GM04504 (cell line): ENCODE measurements at regions not wholly inside any gene's neighbourhood (a gene's known extent, or its start where the extent isn't known, plus 50 kb on each side); places are given as distances from the start of the nearest gene placed in this dataset.

ENCODE experiments used
- DNase-seq: peaks from one replicate; pipeline ENCODE4 v3.0.0-alpha.2; 2012; ENCODE audit warnings: low read depth

DNA sequence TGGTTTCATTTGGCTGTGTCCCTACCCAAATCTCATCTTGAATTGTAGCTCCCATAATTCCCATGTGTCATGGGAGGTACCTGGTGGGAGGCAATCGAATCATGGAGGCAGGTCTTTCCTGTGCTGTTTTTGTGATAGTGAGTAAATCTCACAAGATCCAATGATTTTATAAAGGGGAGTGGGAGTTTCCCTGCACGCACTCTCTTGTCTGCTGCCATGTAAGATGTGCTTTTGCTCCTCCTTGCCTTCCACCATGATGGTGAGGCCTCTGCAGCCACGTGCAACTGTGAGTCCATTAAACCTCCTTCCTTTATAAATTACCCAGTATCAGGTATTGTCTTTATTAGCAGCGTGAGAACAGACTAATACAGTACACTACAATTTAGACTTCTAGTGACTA is 67.5 kb upstream of the LINC01488 start:
- DNase-seq, result no peak

DNA sequence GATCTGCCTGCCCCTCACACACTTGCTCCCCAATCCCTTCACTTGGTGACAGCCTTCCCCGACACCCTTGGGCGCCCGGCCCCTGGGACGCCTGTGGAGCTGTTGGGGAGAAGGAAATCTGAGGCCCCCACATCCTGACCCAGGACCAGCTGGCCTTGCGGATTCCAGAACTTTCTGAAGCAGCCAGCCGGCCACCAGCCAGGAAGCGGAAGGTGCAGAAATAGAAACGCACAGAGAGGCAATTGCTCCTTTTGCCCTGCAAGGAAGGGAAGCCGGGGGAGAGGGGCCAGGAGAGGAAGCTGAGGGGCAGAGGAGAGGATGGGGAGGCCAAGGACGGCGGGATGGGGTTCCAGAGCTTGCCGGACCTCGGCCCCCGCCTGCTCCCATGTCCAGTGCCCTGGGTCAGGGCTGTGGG is 66.7 kb upstream of the LINC01488 start:
- no peak for DNase-seq

GRCh38 chr11:69415411-69416142 is 65.9 kb upstream of the LINC01488 start:
- DNase-seq, result no peak

- no peak for DNase-seq
Observed at GRCh38 chr11:69416143-69416515, 65.3 kb upstream of the LINC01488 start.

GRCh38 chr11:69416762-69417698 is 64.4 kb upstream of the LINC01488 start:
- DNase-seq, result no peak

GRCh38 chr11:69417699-69418085 is 63.8 kb upstream of the LINC01488 start:
- no peak for DNase-seq

DNA sequence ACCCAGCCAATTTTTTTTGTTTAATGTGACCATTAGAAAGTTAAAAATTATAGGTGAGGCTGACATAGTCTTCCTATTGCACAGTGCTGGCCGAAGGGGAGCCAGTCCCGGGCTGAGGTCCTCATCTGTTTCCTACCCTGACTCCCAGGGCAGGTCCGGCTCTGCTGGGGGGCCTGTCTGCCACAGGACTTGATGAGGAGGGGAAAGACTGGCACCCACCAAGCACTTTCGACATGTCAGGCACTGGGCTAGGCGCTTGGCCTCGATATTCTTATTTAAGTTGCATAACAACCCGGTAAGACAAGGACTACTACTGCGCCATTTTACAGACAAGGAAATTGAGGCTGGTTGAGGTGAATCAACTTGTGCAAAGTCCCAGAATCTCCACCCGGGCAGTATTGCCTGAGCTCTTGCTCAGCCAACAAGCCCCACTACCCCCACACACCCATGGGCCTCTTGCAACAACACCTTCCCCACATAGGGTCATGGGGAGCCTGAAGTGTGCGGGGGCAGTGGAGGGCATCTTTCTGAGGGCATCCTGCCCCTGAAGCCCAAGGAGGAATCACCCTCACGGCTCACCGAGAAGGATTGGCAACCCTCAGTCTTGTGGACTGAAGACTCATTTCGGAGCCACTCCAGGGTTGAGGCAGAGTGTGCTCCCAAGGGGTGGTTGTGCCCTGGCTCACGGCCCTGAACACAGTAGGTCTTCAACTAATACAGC is 62.7 kb upstream of the LINC01488 start:
- DNase-seq, result no peak

DNA sequence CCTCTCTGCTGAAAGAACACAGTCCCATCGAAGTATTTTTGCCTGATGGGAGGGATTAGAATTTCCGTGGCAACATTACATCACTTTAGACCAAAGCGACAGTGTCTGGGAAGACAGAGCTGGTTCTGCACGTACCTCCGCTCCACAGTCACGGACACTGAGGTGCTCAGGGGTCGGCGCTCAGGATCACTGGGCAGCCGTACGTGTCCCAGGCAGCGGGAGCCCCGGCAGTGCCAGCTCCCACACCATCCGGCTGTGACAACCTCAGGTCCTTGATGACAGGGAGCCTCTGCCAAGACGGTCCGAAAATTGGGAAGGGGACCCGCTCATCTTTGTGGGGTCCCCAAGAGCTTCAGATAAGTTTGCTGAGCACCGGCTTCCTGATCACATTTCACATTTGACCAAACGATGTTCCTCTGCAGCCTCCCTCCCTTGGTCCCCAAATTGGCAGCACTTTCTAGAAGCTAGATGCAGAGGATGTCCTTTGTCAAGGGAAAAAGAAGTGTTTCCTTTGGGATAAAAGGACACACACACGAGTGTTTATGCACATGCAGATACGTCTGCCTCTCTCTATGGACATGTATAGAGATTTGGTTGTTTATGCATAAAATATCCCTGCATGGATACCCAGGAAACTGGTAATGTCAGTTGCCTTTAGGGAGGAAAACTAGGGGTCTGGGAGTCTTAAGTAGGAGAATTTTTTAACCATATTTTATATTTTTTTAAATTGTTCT is 61.6 kb upstream of the LINC01488 start:
- no peak for DNase-seq

- no peak for DNase-seq
Observed at GRCh38 chr11:69422645-69423044, 58.8 kb upstream of the LINC01488 start.

DNA sequence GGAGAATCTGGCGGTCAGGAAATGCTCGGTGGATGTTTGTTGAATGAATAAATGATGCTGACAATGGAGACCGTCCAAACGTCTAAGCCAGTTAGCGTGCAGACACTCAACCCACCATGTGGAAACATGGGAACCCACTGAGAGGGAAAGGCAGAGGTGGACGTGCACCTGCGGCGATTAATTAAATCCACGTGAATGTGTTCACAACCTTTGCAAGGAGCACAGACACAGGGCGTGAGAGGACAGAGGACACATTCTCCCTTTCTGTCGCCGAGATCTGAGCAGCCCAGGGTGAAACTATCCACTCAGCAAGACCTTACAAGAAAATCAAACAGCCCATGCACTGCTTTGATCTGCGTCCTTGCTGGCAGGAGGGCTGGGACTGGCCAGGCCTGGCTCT is 58.3 kb upstream of the LINC01488 start:
- DNase-seq, result no peak

DNA sequence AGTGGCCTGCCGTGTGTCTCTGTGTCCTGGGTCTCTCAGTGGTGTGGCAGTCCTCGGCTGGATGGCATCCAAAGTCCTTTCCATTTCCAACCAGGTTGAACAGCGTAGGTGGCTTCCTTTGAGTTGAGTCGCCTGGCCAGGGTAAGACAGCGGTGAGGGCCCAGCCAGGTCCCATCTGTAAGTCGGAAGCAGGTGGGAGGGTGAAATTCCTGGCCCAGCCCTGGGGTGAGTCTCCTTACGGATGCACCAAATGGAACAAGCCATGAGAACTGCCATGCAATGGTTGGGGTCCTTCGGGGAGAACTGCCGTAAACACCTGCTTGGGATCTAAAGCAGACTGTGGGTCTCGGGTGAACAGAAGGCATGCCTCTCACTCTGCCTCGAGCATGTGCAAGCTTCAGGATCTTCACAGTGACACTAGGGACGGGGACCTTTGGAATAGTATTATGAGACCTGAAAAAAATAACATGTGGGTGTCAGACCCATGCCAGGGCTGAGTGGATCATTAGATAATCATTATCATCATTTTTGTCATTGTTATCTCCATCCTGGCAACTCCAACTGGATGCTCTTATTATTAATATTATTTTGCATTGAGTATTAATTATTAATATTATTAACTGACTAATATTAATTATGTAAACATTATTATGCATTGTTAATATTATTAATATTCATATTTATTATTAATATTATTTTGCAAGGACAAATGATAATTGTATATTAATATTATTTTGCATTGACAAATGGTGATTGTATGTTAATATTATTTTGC is 57.7 kb upstream of the LINC01488 start:
- DNase-seq, result no peak

GRCh38 chr11:69424748-69425147 is 56.7 kb upstream of the LINC01488 start:
- DNase-seq, result no peak

DNA sequence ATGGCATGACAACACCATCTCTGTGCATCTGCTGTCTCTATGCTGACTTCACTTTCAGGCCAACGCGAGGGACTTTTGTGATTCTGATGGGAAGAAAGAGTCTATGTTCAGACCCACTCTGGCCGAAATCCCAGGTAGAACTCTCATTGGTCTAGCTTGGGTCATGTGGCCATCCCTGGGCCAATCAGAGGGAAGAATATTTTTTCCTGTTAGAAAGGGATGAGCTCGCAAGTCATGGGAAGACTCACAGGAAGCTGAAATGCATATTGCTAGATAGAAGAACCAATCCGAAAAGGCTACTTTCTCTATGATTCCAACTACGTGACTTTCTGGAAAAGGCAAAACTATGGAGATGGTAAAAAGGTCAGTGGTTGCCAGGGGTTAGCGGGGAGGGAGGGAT is 56.0 kb upstream of the LINC01488 start:
- DNase-seq, result no peak

GRCh38 chr11:69425895-69426544 is 55.4 kb upstream of the LINC01488 start:
- no peak for DNase-seq

GRCh38 chr11:69427337-69427736 is 54.1 kb upstream of the LINC01488 start:
- no peak for DNase-seq

- DNase-seq, result no peak
Observed at GRCh38 chr11:69427906-69428880, 53.3 kb upstream of the LINC01488 start.

DNA sequence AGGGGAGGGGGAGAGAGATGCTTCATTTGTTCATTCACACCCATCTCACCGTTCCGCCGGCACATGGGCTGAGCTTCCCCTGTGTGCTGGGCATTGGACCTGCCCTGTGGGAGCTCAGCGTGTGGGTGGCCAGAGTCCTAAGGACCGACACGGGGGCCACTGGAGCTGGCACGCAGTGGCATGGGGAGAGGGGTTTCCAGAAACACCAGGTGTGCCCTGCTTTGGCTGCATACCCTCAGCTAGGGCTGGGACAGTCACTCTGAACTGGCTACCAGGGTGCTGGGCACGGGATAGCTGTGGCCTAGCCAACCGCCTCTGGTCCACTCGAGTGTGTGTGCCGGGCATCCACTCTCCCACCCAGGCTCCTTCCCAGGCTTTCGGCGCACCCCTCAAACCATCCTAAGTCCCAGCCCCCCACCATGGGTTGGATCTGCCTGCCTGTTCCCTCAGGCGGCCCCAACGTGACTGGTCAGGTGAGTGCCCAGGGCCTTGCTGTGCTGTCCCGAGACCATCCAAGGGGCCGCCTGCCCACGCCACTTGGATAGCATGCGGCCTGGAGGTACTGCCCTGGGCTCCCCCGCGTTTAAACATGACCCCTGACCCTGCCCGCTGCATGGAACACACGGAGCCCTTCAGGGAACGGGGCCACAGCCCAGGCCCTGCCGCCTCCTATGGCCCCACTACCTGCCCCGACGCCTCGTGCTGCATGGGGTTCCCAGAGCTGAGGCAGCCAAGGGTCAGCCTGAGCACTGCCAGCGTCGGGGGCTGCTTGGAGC is 51.6 kb upstream of the LINC01488 start:
- no peak for DNase-seq

DNA sequence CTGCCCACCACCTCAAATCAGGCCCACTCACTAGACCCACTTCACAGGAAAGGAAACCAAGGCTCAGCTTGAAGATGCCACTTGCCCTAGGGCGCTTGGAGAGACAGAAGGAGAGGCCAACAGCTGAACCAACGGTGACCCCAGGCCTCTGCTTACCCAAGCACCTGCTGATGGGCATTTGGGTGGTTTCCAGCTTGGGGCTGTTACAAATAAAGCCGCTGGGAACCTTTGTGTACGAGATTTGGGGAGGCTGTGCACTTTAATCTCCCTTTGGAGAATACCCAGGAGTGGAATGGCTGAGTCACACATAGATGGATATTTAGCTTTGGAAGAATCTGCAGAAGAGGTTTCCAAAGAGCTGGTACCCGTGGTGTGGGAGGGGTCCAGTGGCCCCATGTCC is 50.9 kb upstream of the LINC01488 start:
- DNase-seq, result no peak

DNA sequence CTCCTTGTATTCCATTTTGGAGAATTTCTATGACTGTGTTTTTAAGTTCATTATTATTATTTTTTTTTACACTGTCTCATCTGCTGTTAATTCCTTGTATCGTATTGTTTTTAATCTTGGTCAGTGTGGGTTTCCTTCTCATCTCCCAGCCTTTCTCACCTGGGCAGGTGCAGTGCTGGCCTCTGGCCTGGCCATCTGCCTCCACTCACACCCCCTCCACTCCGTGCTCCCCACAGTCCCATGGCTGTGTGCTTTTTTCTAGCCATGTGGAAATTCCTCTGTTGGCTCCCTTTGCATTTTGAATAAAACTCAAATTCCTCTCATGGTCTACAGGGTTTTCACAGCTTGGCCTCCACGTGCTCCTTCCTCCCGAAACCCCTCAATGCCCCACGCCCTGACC is 50.3 kb upstream of the LINC01488 start:
- no peak for DNase-seq
